H9 (cell line): ENCODE measurements at regions not wholly inside any gene's neighbourhood (a gene's known extent, or its start where the extent isn't known, plus 50 kb on each side); places are given as distances from the start of the nearest gene placed in this dataset.

Experiments used
- DNase-seq: peaks from one replicate; pipeline ENCODE4 v3.0.0-alpha.2; 2017
- H2AFZ ChIP-seq: one replicate; pipeline ENCODE4 v1.6.1; 2013; ENCODE audit warnings: mild to moderate bottlenecking, low read length, control low read depth, moderate library complexity
- H2AK5ac ChIP-seq: 2 replicates; pipeline ENCODE4 v1.6.1; 2013; ENCODE audit warnings: low read length, control low read depth, mixed read lengths; ENCODE audit not compliant: insufficient read length
- H2BK120ac ChIP-seq: one replicate; pipeline ENCODE4 v1.6.1; 2013; ENCODE audit warnings: low read depth, mild to moderate bottlenecking, low read length, control low read depth, inconsistent platforms; ENCODE audit not compliant: poor library complexity, severe bottlenecking
- H2BK12ac ChIP-seq: 2 replicates; pipeline ENCODE4 v1.6.1; 2013; ENCODE audit warnings: low read length, control low read depth, mixed read lengths, low read depth; ENCODE audit not compliant: insufficient read length
- H2BK15ac ChIP-seq: 2 replicates; pipeline ENCODE4 v1.6.1; 2013; ENCODE audit warnings: low read depth, low read length, control low read depth
- H2BK20ac ChIP-seq: one replicate; pipeline ENCODE4 v1.6.1; 2013; ENCODE audit warnings: low read depth, mild to moderate bottlenecking, low read length, control low read depth, inconsistent platforms; ENCODE audit not compliant: poor library complexity, severe bottlenecking
- H2BK5ac ChIP-seq: 2 replicates; pipeline ENCODE4 v1.6.1; 2013; ENCODE audit warnings: low read length, control low read depth, mixed read lengths; ENCODE audit not compliant: insufficient read length
- H3K14ac ChIP-seq: 2 replicates; pipeline ENCODE4 v1.6.1; 2013; ENCODE audit warnings: low read length, control low read depth; ENCODE audit not compliant: insufficient read depth
- H3K18ac ChIP-seq: 2 replicates; pipeline ENCODE4 v1.6.1; 2013; ENCODE audit warnings: low read depth, mild to moderate bottlenecking, mixed read lengths, low read length, control low read depth; ENCODE audit not compliant: insufficient read length
- H3K23ac ChIP-seq: 2 replicates; pipeline ENCODE4 v1.6.1; 2013; ENCODE audit warnings: low read length, control low read depth, mixed read lengths, low read depth; ENCODE audit not compliant: insufficient read length
- H3K23me2 ChIP-seq: 2 replicates; pipeline ENCODE4 v1.6.1; 2013; ENCODE audit warnings: low read depth, mild to moderate bottlenecking, mixed read lengths, low read length, control low read depth; ENCODE audit not compliant: insufficient read length, poor library complexity, severe bottlenecking
- H3K27ac ChIP-seq: 2 replicates; pipeline ENCODE4 v1.5.1; 2013; ENCODE audit warnings: low read length, control low read depth, mixed read lengths, low read depth; ENCODE audit not compliant: insufficient read length
- H3K27me3 ChIP-seq: 2 replicates; pipeline ENCODE4 v1.6.1; 2013; ENCODE audit warnings: low read length, control low read depth, inconsistent platforms; ENCODE audit not compliant: insufficient read depth
- H3K4ac ChIP-seq: 2 replicates; pipeline ENCODE4 v1.6.1; 2013; ENCODE audit warnings: low read depth, mild to moderate bottlenecking, control low read depth, inconsistent platforms, low read length, moderate library complexity
- H3K4me1 ChIP-seq: 2 replicates; pipeline ENCODE4 v1.6.1; 2013; ENCODE audit warnings: low read length, control low read depth, inconsistent platforms; ENCODE audit not compliant: insufficient read depth
- H3K4me2 ChIP-seq: 2 replicates; pipeline ENCODE4 v1.6.1; 2013; ENCODE audit warnings: low read length, control low read depth, mixed read lengths; ENCODE audit not compliant: insufficient read length, insufficient read depth
- H3K56ac ChIP-seq: 2 replicates; pipeline ENCODE4 v1.6.1; 2013; ENCODE audit warnings: low read depth, mild to moderate bottlenecking, mixed read lengths, low read length, control low read depth; ENCODE audit not compliant: insufficient read length
- H3K79me1 ChIP-seq: 2 replicates; pipeline ENCODE4 v1.6.1; 2013; ENCODE audit warnings: low read depth, mild to moderate bottlenecking, moderate library complexity, low read length, control low read depth, inconsistent platforms; ENCODE audit not compliant: insufficient read depth, poor library complexity, severe bottlenecking
- H3K79me2 ChIP-seq: 2 replicates; pipeline ENCODE4 v1.6.1; 2013; ENCODE audit warnings: low read length, control low read depth, inconsistent platforms; ENCODE audit not compliant: insufficient read depth
- H3K9ac ChIP-seq: 2 replicates; pipeline ENCODE4 v1.6.1; 2013; ENCODE audit warnings: low read length, control low read depth, mixed read lengths; ENCODE audit not compliant: insufficient read length; ENCODE audit errors: extremely low read depth
- H3K9me3 ChIP-seq: one replicate; pipeline ENCODE4 v1.6.1; 2013; ENCODE audit warnings: low read depth, low read length, inconsistent platforms; ENCODE audit not compliant: control insufficient read depth
- H3T11ph ChIP-seq: one replicate; pipeline ENCODE4 v1.6.1; 2013; ENCODE audit warnings: mild to moderate bottlenecking, low read length, control low read depth, inconsistent platforms
- H4K20me1 ChIP-seq: one replicate; pipeline ENCODE4 v1.6.1; 2013; ENCODE audit not compliant: control insufficient read depth, insufficient read length, insufficient read depth
- H4K5ac ChIP-seq: 2 replicates; pipeline ENCODE4 v1.6.1; 2013; ENCODE audit warnings: low read depth, mild to moderate bottlenecking, mixed read lengths, low read length, control low read depth; ENCODE audit not compliant: insufficient read length
- H4K8ac ChIP-seq: replicated peaks from 2 replicates; pipeline ENCODE4 v1.6.1; 2013; ENCODE audit warnings: low read length, control low read depth, mixed read lengths, low read depth; ENCODE audit not compliant: insufficient read length
- H4K91ac ChIP-seq: 2 replicates; pipeline ENCODE4 v1.6.1; 2013; ENCODE audit warnings: low read depth, mild to moderate bottlenecking, moderate library complexity, mixed read lengths, low read length, control low read depth; ENCODE audit not compliant: insufficient read length
- H3K27ac Mint-ChIP-seq, 3 experiments: 2 replicates in 2 of 3; 3 replicates in 1 of 3; pipeline ENCODE4 v1.8.0; 2020 to 2021; ENCODE audit warnings: mixed read lengths in 3 of 3, mild to moderate bottlenecking in 1 of 3, moderate library complexity in 1 of 3
- H3K27me3 Mint-ChIP-seq: 2 replicates; pipeline ENCODE4 v1.8.0; 2021; ENCODE audit warnings: low read depth, mild to moderate bottlenecking, moderate library complexity, mixed read lengths
- H3K36me3 Mint-ChIP-seq, 3 experiments: 2 replicates in 2 of 3; 3 replicates in 1 of 3; pipeline ENCODE4 v1.8.0; 2020 to 2021; ENCODE audit warnings: low read depth in 3 of 3, mixed read lengths in 3 of 3; ENCODE audit not compliant: insufficient read depth in 1 of 3
- H3K4me1 Mint-ChIP-seq, 2 experiments: 2 replicates each; pipeline ENCODE4 v1.8.0; 2020; ENCODE audit warnings: mixed read lengths in 2 of 2
- H3K4me3 Mint-ChIP-seq, 2 experiments: 2 replicates in 1 of 2; 3 replicates in 1 of 2; pipeline ENCODE4 v1.8.0; 2020 to 2021; ENCODE audit warnings: mild to moderate bottlenecking in 2 of 2, mixed read lengths in 2 of 2, moderate library complexity in 1 of 2
- H3K9me3 Mint-ChIP-seq, 2 experiments: 2 replicates in 1 of 2; 3 replicates in 1 of 2; pipeline ENCODE4 v1.8.0; 2020; ENCODE audit warnings: mild to moderate bottlenecking in 2 of 2, mixed read lengths in 2 of 2, moderate library complexity in 1 of 2
- WGBS: extraction: QIAGEN DNeasy Blood & Tissue Kit; methylation state at CpG from one replicate; pipeline ENCODE4 v1.1.7; 2013; ENCODE audit warnings: missing lambda C conversion rate, low lambda C conversion rate, mixed read lengths; ENCODE audit not compliant: insufficient read length; ENCODE audit errors: extremely low coverage; 5-methylcytosine and 5-hydroxymethylcytosine counted together
- TF ChIP-seq, protein P1 (sequence below): fragments of 200-600 bp; sonication (generic); conservative IDR thresholded peaks from 3 replicates; pipeline ENCODE4 v1.8.0; 2021; ENCODE audit warnings: antibody characterized with exemption, mild to moderate bottlenecking

DNA sequence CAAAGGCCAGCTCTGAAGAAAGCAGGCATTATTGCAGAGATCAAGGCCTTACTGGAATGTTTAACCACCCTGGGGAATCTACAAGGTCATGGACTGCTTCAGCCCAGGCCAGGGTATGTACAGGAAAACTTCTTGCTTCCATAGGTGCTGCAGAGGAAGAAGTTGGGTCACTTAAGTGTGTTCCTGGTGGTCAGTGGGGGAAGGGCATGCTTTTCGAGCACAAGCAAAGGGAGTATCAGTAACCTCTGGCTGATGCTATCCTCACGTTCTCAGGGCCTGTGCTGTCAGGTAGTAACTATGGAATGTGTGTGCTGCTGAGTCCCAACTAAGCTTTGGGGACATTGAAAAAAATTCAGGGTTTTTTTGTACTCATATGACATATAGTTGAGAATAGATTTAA, 234.0 kb upstream of the SP4 start:
- no peak overlapping the region for H4K91ac ChIP-seq
- no peak overlapping the region for H3K9ac ChIP-seq
- no peaks in the 10 kb centered on the region for H3K79me2 ChIP-seq
- H2AFZ ChIP-seq, result no peak overlapping the region
- H3K4me1 ChIP-seq, result 0 out of 2 replicates have a peak, but pooled peaks cover 2% of the 10 kb centered on the region
- no peak overlapping the region for H2BK15ac ChIP-seq
- H3K27me3 ChIP-seq, result no peaks in the 10 kb centered on the region
- H3K27ac ChIP-seq, result no peak overlapping the region
- no CpG with 5 or more reads among the region's 2 CpGs for WGBS
- no peak overlapping the region for H3K14ac ChIP-seq
- H4K5ac ChIP-seq, result no peak overlapping the region
- no peak overlapping the region for H3K4me2 ChIP-seq
- no peaks in the 10 kb centered on the region for H3K27me3 Mint-ChIP-seq
- H2BK20ac ChIP-seq, result no peak overlapping the region
- H4K20me1 ChIP-seq, result no peaks in the 10 kb centered on the region
- H3K23me2 ChIP-seq, result no peaks in the 10 kb centered on the region
- H3K18ac ChIP-seq, result no peak overlapping the region
- H3K27ac Mint-ChIP-seq, result no peak overlapping the region
- no peak overlapping the region for H2BK12ac ChIP-seq
- H4K8ac ChIP-seq, result no peak overlapping the region
- H3K9me3 ChIP-seq, result no peaks in the 10 kb centered on the region
- no peak overlapping the region for H2BK5ac ChIP-seq
- H3T11ph ChIP-seq, result no peak overlapping the region
- H3K4me3 Mint-ChIP-seq, result no peak overlapping the region
- peak; percentile 37 for DNase-seq
- no peak overlapping the region for H2AK5ac ChIP-seq
- H3K56ac ChIP-seq, result no peak overlapping the region
- no peaks in the 10 kb centered on the region for H3K9me3 Mint-ChIP-seq
- no peaks in the 10 kb centered on the region for H3K79me1 ChIP-seq
- no peak overlapping the region for H3K23ac ChIP-seq
- TF ChIP-seq, protein P1, sequence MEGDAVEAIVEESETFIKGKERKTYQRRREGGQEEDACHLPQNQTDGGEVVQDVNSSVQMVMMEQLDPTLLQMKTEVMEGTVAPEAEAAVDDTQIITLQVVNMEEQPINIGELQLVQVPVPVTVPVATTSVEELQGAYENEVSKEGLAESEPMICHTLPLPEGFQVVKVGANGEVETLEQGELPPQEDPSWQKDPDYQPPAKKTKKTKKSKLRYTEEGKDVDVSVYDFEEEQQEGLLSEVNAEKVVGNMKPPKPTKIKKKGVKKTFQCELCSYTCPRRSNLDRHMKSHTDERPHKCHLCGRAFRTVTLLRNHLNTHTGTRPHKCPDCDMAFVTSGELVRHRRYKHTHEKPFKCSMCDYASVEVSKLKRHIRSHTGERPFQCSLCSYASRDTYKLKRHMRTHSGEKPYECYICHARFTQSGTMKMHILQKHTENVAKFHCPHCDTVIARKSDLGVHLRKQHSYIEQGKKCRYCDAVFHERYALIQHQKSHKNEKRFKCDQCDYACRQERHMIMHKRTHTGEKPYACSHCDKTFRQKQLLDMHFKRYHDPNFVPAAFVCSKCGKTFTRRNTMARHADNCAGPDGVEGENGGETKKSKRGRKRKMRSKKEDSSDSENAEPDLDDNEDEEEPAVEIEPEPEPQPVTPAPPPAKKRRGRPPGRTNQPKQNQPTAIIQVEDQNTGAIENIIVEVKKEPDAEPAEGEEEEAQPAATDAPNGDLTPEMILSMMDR, result peak; percentile 41
- H3K4ac ChIP-seq, result no peak overlapping the region
- H3K36me3 Mint-ChIP-seq, result peaks cover 0 to 2% (median 0%) of the 10 kb centered on the region in 3 experiments; a peak in 1 of 7 replicates
- peaks cover 8 to 12% of the 10 kb centered on the region in 2 experiments for H3K4me1 Mint-ChIP-seq
- no peak overlapping the region for H2BK120ac ChIP-seq
